IMR-90 (cell line): ENCODE measurements at regions not wholly inside any gene's neighbourhood (a gene's known extent, or its start where the extent isn't known, plus 50 kb on each side); places are given as distances from the start of the nearest gene placed in this dataset.

Experiments
- CEBPB ChIP-seq: IDR thresholded peaks from 2 replicates; pipeline ENCODE4 v1.6.1; 2012; ENCODE audit warnings: low read depth, low read length, improper control_type of control experiment
- CHD1 ChIP-seq: IDR thresholded peaks from 2 replicates; pipeline ENCODE4 v1.6.1; 2012; ENCODE audit warnings: low read depth, low read length, improper control_type of control experiment
- FOS ChIP-seq: fragments of 150-350 bp; IDR thresholded peaks from 2 replicates; pipeline ENCODE4 v1.6.1; 2016; ENCODE audit warnings: low read depth, low read length
- MAFK ChIP-seq: IDR thresholded peaks from 2 replicates; pipeline ENCODE4 v1.6.1; 2012; ENCODE audit warnings: low read depth, low read length, improper control_type of control experiment
- MXI1 ChIP-seq: IDR thresholded peaks from 2 replicates; pipeline ENCODE4 v1.6.1; 2012; ENCODE audit warnings: low read depth, mild to moderate bottlenecking, low read length, moderate library complexity, borderline replicate concordance
- NFE2L2 ChIP-seq: fragments of 150-350 bp; IDR thresholded peaks from 2 replicates; pipeline ENCODE4 v1.6.1; 2016; ENCODE audit warnings: low read depth, mild to moderate bottlenecking, low read length
- POLR2A ChIP-seq: IDR thresholded peaks from 2 replicates; pipeline ENCODE4 v1.6.1; 2012; ENCODE audit warnings: mild to moderate bottlenecking, low read depth, low read length
- RAD21 ChIP-seq: IDR thresholded peaks from 2 replicates; pipeline ENCODE4 v1.6.1; 2012; ENCODE audit warnings: low read length, improper control_type of control experiment
- SMC3 ChIP-seq: fragments of 150-350 bp; IDR thresholded peaks from 2 replicates; pipeline ENCODE4 v1.6.1; 2016; ENCODE audit warnings: low read depth, mild to moderate bottlenecking, antibody characterized with exemption, low read length, moderate library complexity
- TF ChIP-seq, protein P1 (sequence below): fragments of 150-350 bp; IDR thresholded peaks from 2 replicates; pipeline ENCODE4 v1.6.1; 2017; ENCODE audit warnings: mild to moderate bottlenecking, antibody characterized with exemption, low read length, low read depth
- TF ChIP-seq, protein P2 (sequence below): conservative IDR thresholded peaks from 2 replicates; pipeline ENCODE4 v1.5.1; 2012; ENCODE audit warnings: mild to moderate bottlenecking, low read depth, low read length, improper control_type of control experiment
- TF ChIP-seq, protein P3 (sequence below): fragments of 150-350 bp; IDR thresholded peaks from 2 replicates; pipeline ENCODE4 v1.6.1; 2016; ENCODE audit warnings: low read depth, mild to moderate bottlenecking, low read length, moderate library complexity, borderline replicate concordance

DNA sequence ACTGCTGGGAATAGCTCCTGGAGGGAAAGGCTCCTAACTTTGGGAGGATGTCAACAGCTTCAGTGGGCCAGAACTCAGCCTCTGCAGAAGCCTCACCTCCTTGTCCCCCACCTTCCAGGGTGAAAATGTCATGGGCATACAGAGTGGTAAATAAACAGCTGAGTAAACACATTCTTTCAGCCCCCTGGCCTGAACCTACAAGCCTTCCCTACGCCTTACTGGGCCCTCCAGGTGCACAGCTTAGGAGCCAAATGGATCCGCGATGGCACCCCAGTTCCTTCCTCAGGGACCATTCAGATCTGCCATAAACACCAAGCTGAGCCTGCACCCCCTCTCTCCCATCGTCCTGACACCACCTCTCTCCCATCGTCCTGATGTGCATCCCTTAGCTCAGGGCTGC, 126.2 kb upstream of the IGF1R start:
- TF ChIP-seq POLR2A: no peak
- TF ChIP-seq, protein P1, sequence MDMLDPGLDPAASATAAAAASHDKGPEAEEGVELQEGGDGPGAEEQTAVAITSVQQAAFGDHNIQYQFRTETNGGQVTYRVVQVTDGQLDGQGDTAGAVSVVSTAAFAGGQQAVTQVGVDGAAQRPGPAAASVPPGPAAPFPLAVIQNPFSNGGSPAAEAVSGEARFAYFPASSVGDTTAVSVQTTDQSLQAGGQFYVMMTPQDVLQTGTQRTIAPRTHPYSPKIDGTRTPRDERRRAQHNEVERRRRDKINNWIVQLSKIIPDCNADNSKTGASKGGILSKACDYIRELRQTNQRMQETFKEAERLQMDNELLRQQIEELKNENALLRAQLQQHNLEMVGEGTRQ: no peak
- TF ChIP-seq, protein P2, sequence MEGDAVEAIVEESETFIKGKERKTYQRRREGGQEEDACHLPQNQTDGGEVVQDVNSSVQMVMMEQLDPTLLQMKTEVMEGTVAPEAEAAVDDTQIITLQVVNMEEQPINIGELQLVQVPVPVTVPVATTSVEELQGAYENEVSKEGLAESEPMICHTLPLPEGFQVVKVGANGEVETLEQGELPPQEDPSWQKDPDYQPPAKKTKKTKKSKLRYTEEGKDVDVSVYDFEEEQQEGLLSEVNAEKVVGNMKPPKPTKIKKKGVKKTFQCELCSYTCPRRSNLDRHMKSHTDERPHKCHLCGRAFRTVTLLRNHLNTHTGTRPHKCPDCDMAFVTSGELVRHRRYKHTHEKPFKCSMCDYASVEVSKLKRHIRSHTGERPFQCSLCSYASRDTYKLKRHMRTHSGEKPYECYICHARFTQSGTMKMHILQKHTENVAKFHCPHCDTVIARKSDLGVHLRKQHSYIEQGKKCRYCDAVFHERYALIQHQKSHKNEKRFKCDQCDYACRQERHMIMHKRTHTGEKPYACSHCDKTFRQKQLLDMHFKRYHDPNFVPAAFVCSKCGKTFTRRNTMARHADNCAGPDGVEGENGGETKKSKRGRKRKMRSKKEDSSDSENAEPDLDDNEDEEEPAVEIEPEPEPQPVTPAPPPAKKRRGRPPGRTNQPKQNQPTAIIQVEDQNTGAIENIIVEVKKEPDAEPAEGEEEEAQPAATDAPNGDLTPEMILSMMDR: no peak
- TF ChIP-seq CHD1: no peak
- TF ChIP-seq, protein P3, sequence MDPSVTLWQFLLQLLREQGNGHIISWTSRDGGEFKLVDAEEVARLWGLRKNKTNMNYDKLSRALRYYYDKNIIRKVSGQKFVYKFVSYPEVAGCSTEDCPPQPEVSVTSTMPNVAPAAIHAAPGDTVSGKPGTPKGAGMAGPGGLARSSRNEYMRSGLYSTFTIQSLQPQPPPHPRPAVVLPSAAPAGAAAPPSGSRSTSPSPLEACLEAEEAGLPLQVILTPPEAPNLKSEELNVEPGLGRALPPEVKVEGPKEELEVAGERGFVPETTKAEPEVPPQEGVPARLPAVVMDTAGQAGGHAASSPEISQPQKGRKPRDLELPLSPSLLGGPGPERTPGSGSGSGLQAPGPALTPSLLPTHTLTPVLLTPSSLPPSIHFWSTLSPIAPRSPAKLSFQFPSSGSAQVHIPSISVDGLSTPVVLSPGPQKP: no peak
- no peak for TF ChIP-seq MXI1
- no peak for TF ChIP-seq MAFK
- TF ChIP-seq FOS: no peak
- no peak for TF ChIP-seq CEBPB
- TF ChIP-seq SMC3: no peak
- no peak for TF ChIP-seq RAD21
- TF ChIP-seq NFE2L2: no peak
